ENCODE measurements at regions not wholly inside any gene's neighbourhood (a gene's known extent, or its start where the extent isn't known, plus 50 kb on each side); places are given as distances from the start of the nearest gene placed in this dataset.
"Not testable (repeated sequence)": the region's sequence is repeated elsewhere in the genome, so short reads cannot be mapped to it uniquely, and the experiment has no call there.

- Mint-ChIP-seq H3K27me3 (no peaks in the 10 kb centered on the region), H3K9me3 (peaks cover 2% of the 10 kb centered on the region), H3K27ac (no peak overlapping the region), H3K36me3 (ENCODE audit: low read depth) (no peaks in the 10 kb centered on the region), H3K4me3 (no peak overlapping the region), H3K4me1 (ENCODE audit: low read depth) (no peaks in the 10 kb centered on the region)
- Histone ChIP-seq H3K4me1 (ENCODE audit: insufficient read depth, low read length) (no peaks in the 10 kb centered on the region), H3K4me3 (ENCODE audit: low read length) (no peak overlapping the region), H3K27ac (ENCODE audit: low read depth in 1 of 2, low read length in 2 of 2) (no peak overlapping the region), H3K9me3 (ENCODE audit: control insufficient read depth in 1 of 2, insufficient read depth in 1 of 2, low read length in 2 of 2) (no peaks in the 10 kb centered on the region), H3K36me3 (ENCODE audit: insufficient read depth, low read length) (no peaks in the 10 kb centered on the region), H3K27me3 (ENCODE audit: control insufficient read depth in 1 of 2, insufficient read depth in 2 of 2, low read length in 2 of 2) (no peaks in the 10 kb centered on the region)
- ChIA-PET POLR2A (no interaction called here), CTCF (no interaction called here)
- no peak for DNase-seq
- TF ChIP-seq, protein P1, sequence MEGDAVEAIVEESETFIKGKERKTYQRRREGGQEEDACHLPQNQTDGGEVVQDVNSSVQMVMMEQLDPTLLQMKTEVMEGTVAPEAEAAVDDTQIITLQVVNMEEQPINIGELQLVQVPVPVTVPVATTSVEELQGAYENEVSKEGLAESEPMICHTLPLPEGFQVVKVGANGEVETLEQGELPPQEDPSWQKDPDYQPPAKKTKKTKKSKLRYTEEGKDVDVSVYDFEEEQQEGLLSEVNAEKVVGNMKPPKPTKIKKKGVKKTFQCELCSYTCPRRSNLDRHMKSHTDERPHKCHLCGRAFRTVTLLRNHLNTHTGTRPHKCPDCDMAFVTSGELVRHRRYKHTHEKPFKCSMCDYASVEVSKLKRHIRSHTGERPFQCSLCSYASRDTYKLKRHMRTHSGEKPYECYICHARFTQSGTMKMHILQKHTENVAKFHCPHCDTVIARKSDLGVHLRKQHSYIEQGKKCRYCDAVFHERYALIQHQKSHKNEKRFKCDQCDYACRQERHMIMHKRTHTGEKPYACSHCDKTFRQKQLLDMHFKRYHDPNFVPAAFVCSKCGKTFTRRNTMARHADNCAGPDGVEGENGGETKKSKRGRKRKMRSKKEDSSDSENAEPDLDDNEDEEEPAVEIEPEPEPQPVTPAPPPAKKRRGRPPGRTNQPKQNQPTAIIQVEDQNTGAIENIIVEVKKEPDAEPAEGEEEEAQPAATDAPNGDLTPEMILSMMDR (IDR thresholded peaks at IDR 0.05): no peak
- no peak for ATAC-seq (ENCODE audit: poor library complexity)
- intact Hi-C loops (cut with DNase I, micrococcal nuclease): no loop called here
Measured at GRCh38 chr12:85627584-85627983, 208.6 kb downstream of the RASSF9 start.

DNA sequence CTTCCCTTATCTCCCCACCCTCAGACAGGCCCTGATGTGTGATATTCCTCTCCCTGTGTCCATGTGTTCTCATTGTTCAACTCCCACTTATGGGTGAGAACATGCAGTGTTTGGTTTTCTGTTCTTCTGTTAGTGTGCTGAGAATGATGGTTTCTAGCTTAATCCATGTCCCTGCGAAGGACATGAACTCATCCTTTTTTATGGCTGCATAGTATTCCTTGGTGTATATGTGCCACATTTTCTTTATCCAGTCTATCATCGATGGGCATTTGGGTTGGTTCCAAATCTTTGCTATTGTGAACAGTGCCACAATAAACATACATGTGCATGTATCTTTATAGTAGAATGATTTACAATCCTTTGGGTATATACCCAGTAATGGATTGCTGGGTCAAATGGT is 207.6 kb downstream of the RASSF9 start:
- H3K27me3 ChIP-seq (ENCODE audit: control insufficient read depth in 1 of 2, insufficient read depth in 2 of 2, low read length in 2 of 2); H3K4me3 ChIP-seq (ENCODE audit: low read length); ATAC-seq (ENCODE audit: poor library complexity); H3K36me3 Mint-ChIP-seq (ENCODE audit: low read depth); H3K9me3 ChIP-seq (ENCODE audit: control insufficient read depth in 1 of 2, insufficient read depth in 1 of 2, low read length in 2 of 2); CTCF ChIA-PET; POLR2A ChIA-PET; H3K36me3 ChIP-seq (ENCODE audit: insufficient read depth, low read length); H3K27me3 Mint-ChIP-seq; H3K4me1 ChIP-seq (ENCODE audit: insufficient read depth, low read length); DNase-seq; H3K4me1 Mint-ChIP-seq (ENCODE audit: low read depth); intact Hi-C loops (cut with DNase I, micrococcal nuclease); H3K9me3 Mint-ChIP-seq; H3K4me3 Mint-ChIP-seq; H3K27ac ChIP-seq (ENCODE audit: low read depth in 1 of 2, low read length in 2 of 2); H3K27ac Mint-ChIP-seq: not testable (repeated sequence)

GRCh38 chr12:85630851-85631250 is 205.4 kb downstream of the RASSF9 start:
- TF ChIP-seq, protein P1 (IDR thresholded peaks at IDR 0.05): no peak
- H3K9me3 Mint-ChIP-seq: peaks cover 2% of the 10 kb centered on the region
- no peaks in the 10 kb centered on the region for H3K27me3 Mint-ChIP-seq
- no peak overlapping the region for H3K4me3 Mint-ChIP-seq
- ChIA-PET CTCF (no interaction called here), POLR2A (no interaction called here)
- H3K27ac Mint-ChIP-seq: no peak overlapping the region
- Histone ChIP-seq H3K4me3 (ENCODE audit: low read length) (no peak overlapping the region), H3K27me3 (ENCODE audit: control insufficient read depth in 1 of 2, insufficient read depth in 2 of 2, low read length in 2 of 2) (no peaks in the 10 kb centered on the region), H3K36me3 (ENCODE audit: insufficient read depth, low read length) (no peaks in the 10 kb centered on the region), H3K27ac (ENCODE audit: low read depth in 1 of 2, low read length in 2 of 2) (no peak overlapping the region), H3K4me1 (ENCODE audit: insufficient read depth, low read length) (no peaks in the 10 kb centered on the region), H3K9me3 (ENCODE audit: control insufficient read depth in 1 of 2, insufficient read depth in 1 of 2, low read length in 2 of 2) (no peaks in the 10 kb centered on the region)
- intact Hi-C loops (cut with DNase I, micrococcal nuclease): no loop called here
- no peak for DNase-seq
- no peak for ATAC-seq (ENCODE audit: poor library complexity)
- no peaks in the 10 kb centered on the region for H3K36me3 Mint-ChIP-seq (ENCODE audit: low read depth)
- no peaks in the 10 kb centered on the region for H3K4me1 Mint-ChIP-seq (ENCODE audit: low read depth)

DNA sequence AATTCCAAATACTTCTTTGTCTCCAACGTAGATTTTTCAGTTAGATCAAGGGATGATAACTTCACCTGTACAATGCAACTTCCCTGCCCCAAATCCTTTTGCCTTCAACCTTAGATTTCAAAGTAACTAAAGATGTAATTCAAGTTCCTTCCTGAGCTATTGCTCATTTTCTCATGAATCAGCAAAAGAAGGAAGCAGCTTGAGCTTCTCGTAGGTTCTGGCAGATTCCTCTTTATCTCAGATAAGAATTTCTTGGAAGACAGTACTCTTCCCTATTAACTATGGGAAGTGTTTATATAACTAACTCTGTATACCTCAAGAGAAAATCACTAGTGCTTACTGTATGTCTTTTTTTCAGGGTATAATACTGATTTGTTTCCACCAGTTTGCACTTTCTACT is 203.8 kb downstream of the RASSF9 start:
- ATAC-seq (ENCODE audit: poor library complexity) (no peak), DNase-seq (no peak)
- Histone ChIP-seq H3K4me3 (ENCODE audit: low read length) (no peak overlapping the region), H3K36me3 (ENCODE audit: insufficient read depth, low read length) (no peaks in the 10 kb centered on the region), H3K9me3 (ENCODE audit: control insufficient read depth in 1 of 2, insufficient read depth in 1 of 2, low read length in 2 of 2) (no peaks in the 10 kb centered on the region), H3K27ac (ENCODE audit: low read depth in 1 of 2, low read length in 2 of 2) (no peak overlapping the region), H3K4me1 (ENCODE audit: insufficient read depth, low read length) (no peaks in the 10 kb centered on the region), H3K27me3 (ENCODE audit: control insufficient read depth in 1 of 2, insufficient read depth in 2 of 2, low read length in 2 of 2) (no peaks in the 10 kb centered on the region)
- ChIA-PET POLR2A (no interaction called here), CTCF (no interaction called here)
- Mint-ChIP-seq H3K9me3 (peaks cover 2% of the 10 kb centered on the region), H3K4me3 (no peak overlapping the region), H3K36me3 (ENCODE audit: low read depth) (no peaks in the 10 kb centered on the region), H3K27ac (no peak overlapping the region), H3K27me3 (no peaks in the 10 kb centered on the region), H3K4me1 (ENCODE audit: low read depth) (no peaks in the 10 kb centered on the region)
- intact Hi-C loops (cut with DNase I, micrococcal nuclease): no loop called here
- TF ChIP-seq, protein P1 (IDR thresholded peaks at IDR 0.05): no peak
